Smooth muscle cell (in vitro differentiated cells): ENCODE measurements at regions not wholly inside any gene's neighbourhood (a gene's known extent, or its start where the extent isn't known, plus 50 kb on each side); places are given as distances from the start of the nearest gene placed in this dataset.

Source experiments
- DNase-seq: peaks from one replicate; lab custom pipeline; 2025; ENCODE audit not compliant: unreplicated experiment; lab: John Stamatoyannopoulos, UW
- H2AFZ ChIP-seq: fragments of 200-600 bp; sonication (generic); 2 replicates; pipeline ENCODE4 v1.6.0; 2016; ENCODE audit warnings: antibody characterized with exemption, low read depth, mild to moderate bottlenecking
- H3F3A ChIP-seq: fragments of 200-600 bp; sonication (generic); 2 replicates; pipeline ENCODE4 v1.6.0; 2017; ENCODE audit warnings: antibody characterized with exemption, low read depth
- H3K27ac ChIP-seq: fragments of 200-600 bp; sonication (generic); 2 replicates; pipeline ENCODE4 v1.5.1; 2016; ENCODE audit warnings: low read depth, mild to moderate bottlenecking
- H3K27me3 ChIP-seq: fragments of 200-600 bp; sonication (generic); 2 replicates; pipeline ENCODE4 v1.6.1; 2016; ENCODE audit warnings: low read depth, mild to moderate bottlenecking
- H3K36me3 ChIP-seq: fragments of 200-600 bp; sonication (generic); 2 replicates; pipeline ENCODE4 v1.5.1; 2016; ENCODE audit warnings: low read depth
- H3K4me1 ChIP-seq: fragments of 200-600 bp; sonication (generic); 2 replicates; pipeline ENCODE4 v1.5.1; 2016; ENCODE audit warnings: low read depth
- H3K4me2 ChIP-seq: fragments of 200-600 bp; sonication (generic); 2 replicates; pipeline ENCODE4 v1.6.0; 2016; ENCODE audit warnings: mild to moderate bottlenecking
- H3K4me3 ChIP-seq: fragments of 200-600 bp; sonication (generic); 2 replicates; pipeline ENCODE4 v1.5.1; 2016; ENCODE audit warnings: mild to moderate bottlenecking
- H3K79me2 ChIP-seq: fragments of 200-600 bp; sonication (generic); 2 replicates; pipeline ENCODE4 v1.6.0; 2016; ENCODE audit warnings: low read depth, mild to moderate bottlenecking
- H3K9ac ChIP-seq: fragments of 200-600 bp; sonication (generic); 2 replicates; pipeline ENCODE4 v1.6.0; 2016; ENCODE audit warnings: low read depth
- H3K9me3 ChIP-seq: fragments of 200-600 bp; sonication (generic); replicated peaks from 2 replicates; pipeline ENCODE4 v1.5.1; 2016; ENCODE audit warnings: low read depth
- H4K20me1 ChIP-seq: fragments of 200-600 bp; sonication (generic); 2 replicates; pipeline ENCODE4 v1.6.0; 2016; ENCODE audit warnings: low read depth
- WGBS: methylation state at CpG from one replicate; pipeline ENCODE4 v1.1.7; 2016; ENCODE audit warnings: low lambda C conversion rate; 5-methylcytosine and 5-hydroxymethylcytosine counted together
- TF ChIP-seq, protein P1 (sequence below): fragments of 200-600 bp; sonication (generic); IDR thresholded peaks from 2 replicates; pipeline ENCODE4 v1.5.1; 2017; ENCODE audit warnings: borderline replicate concordance, mild to moderate bottlenecking, antibody characterized with exemption; ENCODE audit not compliant: insufficient read depth, poor library complexity, severe bottlenecking

DNA sequence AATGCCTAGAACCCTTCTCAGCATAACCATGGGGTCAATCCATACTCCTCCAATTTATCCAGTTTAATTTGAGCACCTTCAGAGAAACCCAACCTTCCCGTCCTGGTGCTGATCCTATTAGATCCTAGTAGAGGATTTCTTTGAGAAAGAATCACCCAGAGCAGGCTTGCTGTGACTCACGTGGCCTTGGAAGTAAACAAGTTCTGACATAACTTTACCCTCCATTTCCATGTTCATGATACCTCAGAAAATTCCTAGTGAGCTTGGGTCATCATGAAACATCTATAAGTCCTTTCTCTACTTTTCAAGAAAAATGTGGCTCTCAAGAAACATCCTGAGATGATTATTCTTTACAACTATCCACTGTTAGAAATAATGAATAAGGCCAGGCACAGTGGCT, 71.7 kb downstream of the PRLHR start:
- Histone ChIP-seq H3F3A (no peaks in the 10 kb centered on the region), H3K9ac (no peak overlapping the region), H3K4me3 (no peak overlapping the region), H4K20me1 (no peaks in the 10 kb centered on the region), H3K9me3 (no peaks in the 10 kb centered on the region), H3K27ac (no peak overlapping the region), H2AFZ (no peak overlapping the region), H3K27me3 (no peaks in the 10 kb centered on the region), H3K36me3 (no peaks in the 10 kb centered on the region), H3K4me2 (no peak overlapping the region), H3K4me1 (no peaks in the 10 kb centered on the region), H3K79me2 (no peaks in the 10 kb centered on the region)
- TF ChIP-seq, protein P1, sequence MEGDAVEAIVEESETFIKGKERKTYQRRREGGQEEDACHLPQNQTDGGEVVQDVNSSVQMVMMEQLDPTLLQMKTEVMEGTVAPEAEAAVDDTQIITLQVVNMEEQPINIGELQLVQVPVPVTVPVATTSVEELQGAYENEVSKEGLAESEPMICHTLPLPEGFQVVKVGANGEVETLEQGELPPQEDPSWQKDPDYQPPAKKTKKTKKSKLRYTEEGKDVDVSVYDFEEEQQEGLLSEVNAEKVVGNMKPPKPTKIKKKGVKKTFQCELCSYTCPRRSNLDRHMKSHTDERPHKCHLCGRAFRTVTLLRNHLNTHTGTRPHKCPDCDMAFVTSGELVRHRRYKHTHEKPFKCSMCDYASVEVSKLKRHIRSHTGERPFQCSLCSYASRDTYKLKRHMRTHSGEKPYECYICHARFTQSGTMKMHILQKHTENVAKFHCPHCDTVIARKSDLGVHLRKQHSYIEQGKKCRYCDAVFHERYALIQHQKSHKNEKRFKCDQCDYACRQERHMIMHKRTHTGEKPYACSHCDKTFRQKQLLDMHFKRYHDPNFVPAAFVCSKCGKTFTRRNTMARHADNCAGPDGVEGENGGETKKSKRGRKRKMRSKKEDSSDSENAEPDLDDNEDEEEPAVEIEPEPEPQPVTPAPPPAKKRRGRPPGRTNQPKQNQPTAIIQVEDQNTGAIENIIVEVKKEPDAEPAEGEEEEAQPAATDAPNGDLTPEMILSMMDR: no peak
- no peak for DNase-seq
- 76% methylated on average over 2 of the region's 2 CpGs for WGBS

DNA sequence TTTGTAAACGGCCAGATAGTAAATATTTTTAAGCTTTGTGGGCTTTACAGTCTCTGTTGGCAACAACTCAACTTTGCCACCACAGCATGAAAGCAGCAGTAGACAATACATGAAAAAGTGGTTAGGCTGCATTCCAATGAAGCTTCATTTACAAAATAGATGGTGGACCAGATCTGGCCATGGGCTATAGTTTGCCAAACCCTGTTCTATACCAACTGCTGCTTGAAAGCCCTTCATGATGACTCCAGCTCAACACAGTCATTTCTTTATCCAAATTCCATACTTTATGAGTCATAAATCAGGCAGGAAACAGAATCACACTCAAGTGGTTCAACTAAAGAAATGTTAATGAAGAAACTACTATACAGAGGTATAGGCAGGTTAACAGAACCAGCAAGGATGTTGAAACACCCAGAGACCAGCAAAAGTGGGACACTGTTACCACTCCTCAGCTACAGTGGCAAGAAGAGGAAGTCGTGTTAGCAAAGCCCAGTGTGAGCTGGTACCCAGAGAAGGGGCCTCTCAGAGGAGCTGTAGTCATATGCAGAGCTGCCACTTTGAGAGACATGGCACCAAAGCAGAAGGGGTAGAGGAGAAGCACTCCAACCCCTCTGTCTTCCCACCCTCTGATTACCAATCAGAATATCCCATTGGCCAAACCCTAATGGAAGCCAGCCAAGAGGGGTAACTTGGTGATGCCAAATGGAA, 72.5 kb downstream of the PRLHR start:
- Histone ChIP-seq H3K27me3 (no peaks in the 10 kb centered on the region), H3K79me2 (no peaks in the 10 kb centered on the region), H3K9ac (no peak overlapping the region), H3K4me2 (no peak overlapping the region), H3K4me1 (no peaks in the 10 kb centered on the region), H3K4me3 (no peak overlapping the region), H3K36me3 (no peaks in the 10 kb centered on the region), H3K27ac (no peak overlapping the region), H3F3A (no peaks in the 10 kb centered on the region), H4K20me1 (no peaks in the 10 kb centered on the region), H3K9me3 (peaks cover 1% of the 10 kb centered on the region), H2AFZ (no peak overlapping the region)
- no peak for DNase-seq
- TF ChIP-seq, protein P1: no peak
- WGBS: 60% methylated on average over 2 of the region's 2 CpGs

DNA sequence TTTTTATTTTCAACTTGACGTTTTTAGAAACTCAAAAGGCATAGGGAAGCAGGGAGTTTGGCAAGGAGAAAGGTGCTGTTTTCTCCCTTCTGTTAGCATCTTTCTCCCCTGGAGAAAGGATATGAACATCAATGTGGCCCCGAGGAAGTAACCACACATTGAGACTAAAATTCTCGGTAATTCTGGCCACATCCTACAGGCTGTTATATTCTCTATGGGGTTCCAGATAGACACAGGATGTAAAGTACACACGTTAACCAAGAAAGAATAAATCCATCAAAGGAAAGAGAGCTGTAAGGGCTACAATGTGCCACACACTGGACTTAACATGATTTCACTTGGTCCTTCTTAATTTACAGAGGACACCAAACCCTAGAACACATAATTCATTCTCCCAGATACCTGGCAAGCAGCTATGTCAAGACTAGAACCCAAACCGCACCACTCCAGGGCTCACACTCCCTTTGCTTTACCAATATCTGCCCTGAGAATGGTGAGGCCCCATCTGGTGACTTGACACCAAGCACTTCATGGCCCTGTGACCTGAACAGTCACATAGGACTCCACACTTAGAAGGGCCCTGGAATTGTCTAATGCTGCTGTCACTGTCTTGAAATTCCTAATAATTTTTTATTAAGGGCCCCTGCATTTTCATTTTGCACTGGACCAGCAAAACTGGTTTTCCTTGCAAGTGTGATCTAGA, 73.9 kb downstream of the PRLHR start:
- H3K9ac ChIP-seq: no peak overlapping the region
- no peaks in the 10 kb centered on the region for H3K36me3 ChIP-seq
- H3K27me3 ChIP-seq: no peaks in the 10 kb centered on the region
- TF ChIP-seq, protein P1: no peak
- H3K4me3 ChIP-seq: no peak overlapping the region
- WGBS: 91% methylated on average over 5 of the region's 5 CpGs
- H3K27ac ChIP-seq: no peak overlapping the region
- H3K4me1 ChIP-seq: no peaks in the 10 kb centered on the region
- no peaks in the 10 kb centered on the region for H4K20me1 ChIP-seq
- DNase-seq: no peak
- H3K79me2 ChIP-seq: no peaks in the 10 kb centered on the region
- H2AFZ ChIP-seq: no peak overlapping the region
- H3K4me2 ChIP-seq: no peak overlapping the region
- H3K9me3 ChIP-seq: peaks cover 4% of the 10 kb centered on the region
- no peaks in the 10 kb centered on the region for H3F3A ChIP-seq
